ENCODE measurements at regions not wholly inside any gene's neighbourhood (a gene's known extent, or its start where the extent isn't known, plus 50 kb on each side); places are given as distances from the start of the nearest gene placed in this dataset.

DNA sequence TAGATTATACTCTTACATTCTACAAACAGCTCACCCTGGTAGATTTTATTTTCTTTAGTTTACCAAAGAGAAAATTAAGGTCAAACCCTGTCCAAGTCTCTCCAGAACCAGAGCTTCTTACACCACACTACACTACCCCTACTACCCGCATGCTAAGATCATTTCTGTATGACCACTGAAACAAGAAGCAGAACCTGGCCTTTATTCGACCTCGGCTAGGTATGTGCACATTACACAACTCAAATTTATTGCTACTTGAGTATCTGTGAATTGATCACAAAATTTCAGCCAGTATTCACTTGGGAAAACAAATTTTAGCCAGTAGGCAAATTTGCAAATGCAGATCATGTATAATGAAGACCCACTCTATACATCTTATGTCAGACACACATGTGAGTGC, 2437.0 kb downstream of the PCDH9 start:
- DNase-seq (ENCODE audit: low spot score), result no peak
- ChIA-PET CTCF (no interaction called here), POLR2A (ENCODE audit: low non-redundant PET) (no interaction called here)
- TF ChIP-seq, protein P1, sequence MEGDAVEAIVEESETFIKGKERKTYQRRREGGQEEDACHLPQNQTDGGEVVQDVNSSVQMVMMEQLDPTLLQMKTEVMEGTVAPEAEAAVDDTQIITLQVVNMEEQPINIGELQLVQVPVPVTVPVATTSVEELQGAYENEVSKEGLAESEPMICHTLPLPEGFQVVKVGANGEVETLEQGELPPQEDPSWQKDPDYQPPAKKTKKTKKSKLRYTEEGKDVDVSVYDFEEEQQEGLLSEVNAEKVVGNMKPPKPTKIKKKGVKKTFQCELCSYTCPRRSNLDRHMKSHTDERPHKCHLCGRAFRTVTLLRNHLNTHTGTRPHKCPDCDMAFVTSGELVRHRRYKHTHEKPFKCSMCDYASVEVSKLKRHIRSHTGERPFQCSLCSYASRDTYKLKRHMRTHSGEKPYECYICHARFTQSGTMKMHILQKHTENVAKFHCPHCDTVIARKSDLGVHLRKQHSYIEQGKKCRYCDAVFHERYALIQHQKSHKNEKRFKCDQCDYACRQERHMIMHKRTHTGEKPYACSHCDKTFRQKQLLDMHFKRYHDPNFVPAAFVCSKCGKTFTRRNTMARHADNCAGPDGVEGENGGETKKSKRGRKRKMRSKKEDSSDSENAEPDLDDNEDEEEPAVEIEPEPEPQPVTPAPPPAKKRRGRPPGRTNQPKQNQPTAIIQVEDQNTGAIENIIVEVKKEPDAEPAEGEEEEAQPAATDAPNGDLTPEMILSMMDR (conservative IDR thresholded peaks at IDR 0.05; ENCODE audit: low read depth), result no peak
- H3K27ac ChIP-seq, result no peak overlapping the region

DNA sequence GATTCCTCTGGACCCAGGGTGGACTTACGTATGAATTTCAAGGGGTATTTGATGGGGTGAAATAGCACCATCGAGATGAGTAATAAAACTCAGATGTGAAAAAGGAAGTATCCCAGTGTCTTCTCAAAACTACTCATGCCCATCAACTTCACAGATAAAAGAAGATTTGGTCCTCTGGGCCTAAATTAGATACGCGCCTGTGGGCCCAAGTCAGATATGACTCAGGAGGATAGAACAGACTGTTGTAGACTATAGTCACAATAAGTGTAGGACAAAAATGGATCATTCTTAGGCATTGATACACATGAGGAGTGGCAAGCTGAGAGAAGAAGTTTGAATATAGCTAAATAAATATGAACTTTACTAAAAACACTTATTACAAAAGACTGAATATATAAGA, 2438.8 kb downstream of the PCDH9 start:
- TF ChIP-seq, protein P1 (conservative IDR thresholded peaks at IDR 0.05; ENCODE audit: low read depth), result no peak
- ChIA-PET POLR2A (ENCODE audit: low non-redundant PET) (no interaction called here), CTCF (no interaction called here)
- no peak for DNase-seq (ENCODE audit: low spot score)
- no peak overlapping the region for H3K27ac ChIP-seq

DNA sequence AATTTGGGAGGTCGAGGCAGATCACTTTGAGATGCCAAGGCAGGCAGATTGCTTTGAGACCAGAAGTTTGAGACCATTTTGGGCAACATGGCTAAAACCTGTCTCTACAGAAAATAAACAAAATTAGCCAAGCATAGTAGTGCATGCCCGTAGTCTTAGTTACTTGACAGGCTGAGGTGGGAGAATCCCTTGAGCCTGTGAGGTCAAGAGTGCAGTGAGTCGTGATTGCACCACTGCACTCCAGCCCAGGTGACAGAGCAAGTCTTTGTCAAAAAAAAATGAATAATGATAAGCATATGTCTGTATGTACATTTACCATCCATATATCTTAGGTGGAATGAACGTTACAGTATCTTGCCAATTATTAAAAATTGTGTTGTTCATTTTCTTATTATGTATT, 2447.7 kb downstream of the PCDH9 start:
- POLR2A ChIA-PET (ENCODE audit: low non-redundant PET), result no interaction called here
- H3K27ac ChIP-seq, result no peak overlapping the region
- TF ChIP-seq, protein P1 (conservative IDR thresholded peaks at IDR 0.05; ENCODE audit: low read depth), result no peak
- DNase-seq (ENCODE audit: low spot score), result no peak
- CTCF ChIA-PET, result interaction anchor here (0.7 kb wide), 1 partner anchor 1412 kb away, joined by 4 read pairs; no protein-coding TSS in a partner anchor

DNA sequence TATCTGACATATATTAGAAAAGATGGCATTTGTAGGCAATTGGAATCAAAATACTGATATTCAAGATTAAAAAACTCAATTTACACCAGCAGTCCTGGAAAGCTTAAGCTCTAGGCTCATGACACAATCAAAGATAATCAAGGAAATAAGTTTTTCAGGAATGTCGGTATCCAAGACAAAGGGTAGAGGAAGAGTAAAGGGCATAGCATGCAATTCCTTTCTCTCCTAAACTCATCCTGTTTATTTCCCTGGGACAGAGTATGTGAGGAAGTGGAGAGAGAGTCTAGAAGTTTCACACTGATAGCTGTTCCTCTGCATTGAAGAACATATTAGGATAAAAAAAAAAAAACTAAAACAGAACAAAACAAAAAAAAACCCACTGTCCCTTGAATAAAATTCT, 2452.1 kb downstream of the PCDH9 start:
- CTCF ChIA-PET, result no interaction called here
- POLR2A ChIA-PET (ENCODE audit: low non-redundant PET), result no interaction called here
- DNase-seq (ENCODE audit: low spot score), result no peak
- no peak overlapping the region for H3K27ac ChIP-seq
- TF ChIP-seq, protein P1 (conservative IDR thresholded peaks at IDR 0.05; ENCODE audit: low read depth), result no peak

DNA sequence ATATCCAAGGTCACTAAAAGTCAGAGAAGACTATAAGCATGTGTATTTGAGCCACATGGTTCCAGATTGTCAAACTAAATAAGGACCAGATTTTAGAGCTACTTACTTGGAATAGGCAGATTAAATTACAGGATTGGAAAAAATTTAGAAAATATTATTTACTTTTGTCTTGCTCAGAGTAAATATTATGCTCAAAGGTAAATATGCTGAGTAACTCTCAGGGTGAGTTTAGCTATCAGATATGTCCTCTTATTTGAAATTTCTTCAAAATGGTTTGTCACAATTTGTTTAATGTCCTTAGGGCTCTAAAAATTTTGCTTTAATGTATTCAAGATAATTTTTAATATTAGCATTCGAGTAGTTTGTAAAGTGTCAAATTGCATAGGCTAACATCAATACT, 2455.2 kb downstream of the PCDH9 start:
- ChIA-PET CTCF (no interaction called here), POLR2A (ENCODE audit: low non-redundant PET) (no interaction called here)
- no peak for DNase-seq (ENCODE audit: low spot score)
- TF ChIP-seq, protein P1 (conservative IDR thresholded peaks at IDR 0.05; ENCODE audit: low read depth), result no peak
- H3K27ac ChIP-seq, result no peak overlapping the region

DNA sequence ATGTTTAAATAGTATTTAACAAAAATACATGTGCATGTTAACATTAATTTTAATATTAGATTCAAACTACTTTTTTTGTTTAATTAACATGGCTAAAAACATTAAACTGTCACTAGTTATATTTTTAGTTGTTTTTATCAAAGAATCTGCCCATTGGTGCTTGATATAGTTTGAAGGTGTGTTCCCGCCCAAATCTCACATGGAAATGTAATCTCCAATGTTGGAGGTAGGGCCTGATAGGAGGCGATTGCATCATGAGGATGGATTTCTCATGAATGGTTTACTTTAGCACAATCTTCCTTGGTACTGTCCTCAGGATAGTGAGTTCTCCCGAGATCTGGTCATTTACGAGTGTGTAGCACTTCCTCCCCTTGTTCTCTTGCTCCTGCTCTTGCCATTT, 2459.4 kb downstream of the PCDH9 start:
- TF ChIP-seq, protein P1 (conservative IDR thresholded peaks at IDR 0.05; ENCODE audit: low read depth), result no peak
- POLR2A ChIA-PET (ENCODE audit: low non-redundant PET), result no interaction called here
- CTCF ChIA-PET, result no interaction called here
- no peak overlapping the region for H3K27ac ChIP-seq
- DNase-seq (ENCODE audit: low spot score), result no peak

DNA sequence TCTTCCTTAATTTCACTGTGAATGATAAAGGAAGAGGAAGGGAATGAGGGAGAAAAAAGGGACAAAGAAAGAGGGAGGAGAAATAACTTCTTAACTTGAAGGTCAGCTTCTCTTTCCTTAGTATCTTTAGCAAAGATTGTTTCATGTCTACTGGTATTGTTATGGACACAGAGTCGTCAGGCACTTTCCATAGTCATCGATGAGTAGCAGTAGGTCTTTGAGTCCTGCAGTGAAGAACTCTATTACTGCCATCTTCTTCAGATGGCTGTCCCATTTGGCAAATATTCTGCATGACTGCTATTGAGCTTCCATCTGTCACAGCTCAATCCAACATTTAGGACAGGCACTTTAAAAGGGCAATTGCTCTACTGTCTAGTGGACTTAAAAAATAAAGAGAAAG, 2463.1 kb downstream of the PCDH9 start:
- POLR2A ChIA-PET (ENCODE audit: low non-redundant PET), result no interaction called here
- no peak overlapping the region for H3K27ac ChIP-seq
- CTCF ChIA-PET, result no interaction called here
- no peak for DNase-seq (ENCODE audit: low spot score)
- TF ChIP-seq, protein P1 (conservative IDR thresholded peaks at IDR 0.05; ENCODE audit: low read depth), result no peak
